ENCODE measurements at regions not wholly inside any gene's neighbourhood (a gene's known extent, or its start where the extent isn't known, plus 50 kb on each side); places are given as distances from the start of the nearest gene placed in this dataset.

GRCh38 chr14:101135796-101136742 lies 232.5 kb upstream of the RTL1 start:
- intact Hi-C loops (cut with micrococcal nuclease; ENCODE audit: unreplicated experiment) (no loop called here), in situ Hi-C loops (cut with HindIII; ENCODE audit: low pct_unique_long_range_greater_than_20kb, low sequenced_read_pairs) (no loop called here)
- DNase-seq (ENCODE audit: low read depth, low spot score) = no peak
- no peak overlapping the region for H3K27ac ChIP-seq (ENCODE audit: low read length)
- H3K9me3 ChIP-seq (ENCODE audit: control insufficient read depth, insufficient read depth, low read depth, low read length) = no peaks in the 10 kb centered on the region; the same call in 1 of the 2 replicates
- H3K36me3 ChIP-seq (ENCODE audit: control insufficient read depth, insufficient read depth, low read length) = no peaks in the 10 kb centered on the region
- ATAC-seq = no peak
- no peaks in the 10 kb centered on the region for H3K4me1 ChIP-seq (ENCODE audit: control insufficient read depth, insufficient read depth, low read length)
- TF ChIP-seq, protein P1, sequence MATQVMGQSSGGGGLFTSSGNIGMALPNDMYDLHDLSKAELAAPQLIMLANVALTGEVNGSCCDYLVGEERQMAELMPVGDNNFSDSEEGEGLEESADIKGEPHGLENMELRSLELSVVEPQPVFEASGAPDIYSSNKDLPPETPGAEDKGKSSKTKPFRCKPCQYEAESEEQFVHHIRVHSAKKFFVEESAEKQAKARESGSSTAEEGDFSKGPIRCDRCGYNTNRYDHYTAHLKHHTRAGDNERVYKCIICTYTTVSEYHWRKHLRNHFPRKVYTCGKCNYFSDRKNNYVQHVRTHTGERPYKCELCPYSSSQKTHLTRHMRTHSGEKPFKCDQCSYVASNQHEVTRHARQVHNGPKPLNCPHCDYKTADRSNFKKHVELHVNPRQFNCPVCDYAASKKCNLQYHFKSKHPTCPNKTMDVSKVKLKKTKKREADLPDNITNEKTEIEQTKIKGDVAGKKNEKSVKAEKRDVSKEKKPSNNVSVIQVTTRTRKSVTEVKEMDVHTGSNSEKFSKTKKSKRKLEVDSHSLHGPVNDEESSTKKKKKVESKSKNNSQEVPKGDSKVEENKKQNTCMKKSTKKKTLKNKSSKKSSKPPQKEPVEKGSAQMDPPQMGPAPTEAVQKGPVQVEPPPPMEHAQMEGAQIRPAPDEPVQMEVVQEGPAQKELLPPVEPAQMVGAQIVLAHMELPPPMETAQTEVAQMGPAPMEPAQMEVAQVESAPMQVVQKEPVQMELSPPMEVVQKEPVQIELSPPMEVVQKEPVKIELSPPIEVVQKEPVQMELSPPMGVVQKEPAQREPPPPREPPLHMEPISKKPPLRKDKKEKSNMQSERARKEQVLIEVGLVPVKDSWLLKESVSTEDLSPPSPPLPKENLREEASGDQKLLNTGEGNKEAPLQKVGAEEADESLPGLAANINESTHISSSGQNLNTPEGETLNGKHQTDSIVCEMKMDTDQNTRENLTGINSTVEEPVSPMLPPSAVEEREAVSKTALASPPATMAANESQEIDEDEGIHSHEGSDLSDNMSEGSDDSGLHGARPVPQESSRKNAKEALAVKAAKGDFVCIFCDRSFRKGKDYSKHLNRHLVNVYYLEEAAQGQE (IDR thresholded peaks at IDR 0.05; ENCODE audit: insufficient read depth in 1 of 2, low read depth in 2 of 2, low read length in 1 of 2) = no peak
- TF ChIP-seq POLR2AphosphoS5 (IDR thresholded peaks at IDR 0.05; ENCODE audit: low read depth, low read length) (no peak), TCF7L2 (IDR thresholded peaks at IDR 0.05; ENCODE audit: low read depth, low read length) (no peak), CTCF (IDR thresholded peaks at IDR 0.05) (no peak), SIN3A (IDR thresholded peaks at IDR 0.05; ENCODE audit: borderline replicate concordance, insufficient read depth, low read depth, low read length) (no peak)
- no peak overlapping the region for H3K4me3 ChIP-seq (ENCODE audit: low read depth in 2 of 2, low read length in 2 of 2)
- ChIA-PET POLR2A (no interaction called here), CTCF (no interaction called here)
- H3K27me3 ChIP-seq (ENCODE audit: control insufficient read depth, insufficient read depth, low read length) = no peaks in the 10 kb centered on the region
- no TSS peak for BruUV-seq (replicated peaks)

GRCh38 chr14:101137234-101137633 lies 233.7 kb upstream of the RTL1 start:
- ChIA-PET POLR2A (no interaction called here), CTCF (no interaction called here)
- Histone ChIP-seq H3K9me3 (ENCODE audit: control insufficient read depth, insufficient read depth, low read depth, low read length) (peaks cover 4% of the 10 kb centered on the region; the same call in 1 of the 2 replicates), H3K27ac (ENCODE audit: low read length) (no peak overlapping the region), H3K27me3 (ENCODE audit: control insufficient read depth, insufficient read depth, low read length) (no peaks in the 10 kb centered on the region), H3K4me3 (ENCODE audit: low read depth in 2 of 2, low read length in 2 of 2) (no peak overlapping the region), H3K36me3 (ENCODE audit: control insufficient read depth, insufficient read depth, low read length) (no peaks in the 10 kb centered on the region), H3K4me1 (ENCODE audit: control insufficient read depth, insufficient read depth, low read length) (no peaks in the 10 kb centered on the region)
- BruUV-seq (replicated peaks) = no TSS peak
- intact Hi-C loops (cut with micrococcal nuclease; ENCODE audit: unreplicated experiment) (no loop called here), in situ Hi-C loops (cut with HindIII; ENCODE audit: low pct_unique_long_range_greater_than_20kb, low sequenced_read_pairs) (no loop called here)
- TF ChIP-seq, protein P1 (IDR thresholded peaks at IDR 0.05; ENCODE audit: insufficient read depth in 1 of 2, low read depth in 2 of 2, low read length in 1 of 2) = no peak
- TF ChIP-seq POLR2AphosphoS5 (IDR thresholded peaks at IDR 0.05; ENCODE audit: low read depth, low read length) (no peak), TCF7L2 (IDR thresholded peaks at IDR 0.05; ENCODE audit: low read depth, low read length) (no peak), SIN3A (IDR thresholded peaks at IDR 0.05; ENCODE audit: borderline replicate concordance, insufficient read depth, low read depth, low read length) (no peak), CTCF (IDR thresholded peaks at IDR 0.05) (no peak)
- ATAC-seq (no peak), DNase-seq (ENCODE audit: low read depth, low spot score) (no peak)

Measured in Panc1 (cell line).